CD14-positive monocyte (primary cell): ENCODE measurements at regions not wholly inside any gene's neighbourhood (a gene's known extent, or its start where the extent isn't known, plus 50 kb on each side); places are given as distances from the start of the nearest gene placed in this dataset.

ENCODE experiments used
- DNase-seq, 3 donors: peaks; one replicate each; pipeline ENCODE4 v3.0.0-alpha.2; 2011 to 2022
- H2AFZ ChIP-seq: 2 replicates; pipeline ENCODE4 v1.6.0; 2012; ENCODE audit warnings: mild to moderate bottlenecking, low read depth, low read length, inconsistent platforms; ENCODE audit not compliant: insufficient read depth, poor library complexity, severe bottlenecking
- H3K27ac ChIP-seq, 2 donors: 1 replicate in 1 of 2; 2 replicates in 1 of 2; pipeline ENCODE4 v1.5.1; 2012 to 2013; ENCODE audit warnings: low read length in 2 of 2, control low read depth in 1 of 2, inconsistent platforms in 1 of 2, low read depth in 1 of 2, mild to moderate bottlenecking in 1 of 2
- H3K27me3 ChIP-seq, 2 donors: one replicate each; pipeline versions ENCODE4 v1.6.0 to v1.6.1; 2011 to 2013; ENCODE audit warnings: low read length in 2 of 2; ENCODE audit not compliant: control insufficient read depth in 2 of 2, insufficient read depth in 2 of 2
- H3K36me3 ChIP-seq, 2 donors: replicated peaks in 1 of 2; 1 replicate in 1 of 2; 2 replicates in 1 of 2; pipeline versions ENCODE4 v1.5.1 to v1.6.1; 2012 to 2013; ENCODE audit warnings: low read length in 2 of 2, control low read depth in 1 of 2, inconsistent platforms in 1 of 2, mild to moderate bottlenecking in 1 of 2; ENCODE audit not compliant: insufficient read depth in 2 of 2, control insufficient read depth in 1 of 2
- H3K4me1 ChIP-seq, 2 donors: 1 replicate in 1 of 2; 2 replicates in 1 of 2; pipeline versions ENCODE4 v1.5.1 to v1.6.1; 2012 to 2013; ENCODE audit warnings: low read length in 2 of 2, control low read depth in 1 of 2, inconsistent platforms in 1 of 2, mild to moderate bottlenecking in 1 of 2, moderate library complexity in 1 of 2; ENCODE audit not compliant: insufficient read depth in 2 of 2, control insufficient read depth in 1 of 2
- H3K4me2 ChIP-seq: replicated peaks from 2 replicates; pipeline ENCODE3; 2012; ENCODE audit warnings: low read length, moderate library complexity, mild to moderate bottlenecking; ENCODE audit not compliant: poor library complexity, severe bottlenecking; ENCODE audit errors: extremely low read depth
- H3K4me3 ChIP-seq, 3 experiments: fragments of 200-600 bp in 1 of 3; sonication (generic) in 1 of 3; replicated peaks in 1 of 3; 1 replicate in 2 of 3; 2 replicates in 1 of 3; pipeline ENCODE4 v1.5.1; 2011 to 2013; ENCODE audit warnings: low read length in 3 of 3, mild to moderate bottlenecking in 3 of 3, control low read depth in 2 of 3, low read depth in 2 of 3, inconsistent platforms in 1 of 3, moderate library complexity in 1 of 3
- H3K79me2 ChIP-seq: 2 replicates; pipeline ENCODE4 v1.6.0; 2012; ENCODE audit warnings: mild to moderate bottlenecking, control low read depth, inconsistent platforms, low read length, moderate library complexity; ENCODE audit not compliant: insufficient read depth
- H3K9ac ChIP-seq: 2 replicates; pipeline ENCODE4 v1.6.0; 2017; ENCODE audit warnings: low read length, mild to moderate bottlenecking; ENCODE audit not compliant: insufficient read depth, poor library complexity, severe bottlenecking
- H3K9me3 ChIP-seq, 2 donors: replicated peaks in 1 of 2; 1 replicate in 1 of 2; 2 replicates in 1 of 2; pipeline versions ENCODE4 v1.5.1 to v1.6.1; 2012 to 2013; ENCODE audit warnings: low read length in 2 of 2, control low read depth in 1 of 2; ENCODE audit not compliant: control insufficient read depth in 1 of 2, insufficient read depth in 1 of 2
- H4K20me1 ChIP-seq: 2 replicates; pipeline ENCODE4 v1.6.0; 2012; ENCODE audit warnings: mild to moderate bottlenecking, low read length, control low read depth, moderate library complexity; ENCODE audit not compliant: insufficient read depth
- H3K27ac Mint-ChIP-seq, 7 donors: one replicate each; pipeline ENCODE4 v1.8.0; 2020; ENCODE audit warnings: mild to moderate bottlenecking in 7 of 7, mixed read lengths in 7 of 7, moderate library complexity in 6 of 7, inconsistent platforms in 2 of 7
- H3K27me3 Mint-ChIP-seq, 3 donors: one replicate each; pipeline ENCODE4 v1.8.0; 2021 to 2022; ENCODE audit warnings: low read depth in 3 of 3, mild to moderate bottlenecking in 3 of 3, mixed read lengths in 3 of 3, moderate library complexity in 3 of 3, inconsistent platforms in 1 of 3
- H3K36me3 Mint-ChIP-seq, 2 donors: one replicate each; pipeline ENCODE4 v1.8.0; 2020; ENCODE audit warnings: mixed read lengths in 2 of 2, inconsistent platforms in 1 of 2, mild to moderate bottlenecking in 1 of 2
- H3K4me1 Mint-ChIP-seq: one replicate; pipeline ENCODE4 v1.8.0; 2020; ENCODE audit warnings: mild to moderate bottlenecking, mixed read lengths
- H3K4me3 Mint-ChIP-seq, 2 donors: one replicate each; pipeline ENCODE4 v1.8.0; 2020; ENCODE audit warnings: mild to moderate bottlenecking in 2 of 2, mixed read lengths in 2 of 2, moderate library complexity in 1 of 2
- H3K9me3 Mint-ChIP-seq, 7 donors: one replicate each; pipeline ENCODE4 v1.8.0; 2020 to 2022; ENCODE audit warnings: mixed read lengths in 7 of 7, mild to moderate bottlenecking in 6 of 7, moderate library complexity in 6 of 7, inconsistent platforms in 2 of 7
- WGBS: methylation state at CpG from one replicate; pipeline ENCODE4 v1.1.5; 2013; ENCODE audit warnings: missing lambda C conversion rate; ENCODE audit not compliant: insufficient coverage; 5-methylcytosine and 5-hydroxymethylcytosine counted together
- intact Hi-C, 2 donors: fragments of 100-400 bp; cut with micrococcal nuclease; formaldehyde crosslinking; loops; one replicate each; pipeline versions ENCODE4 v1.15.0 to v1.15.1; 2023
- TF ChIP-seq, protein P1 (sequence below): fragments of 200-600 bp; IDR thresholded peaks from one replicate; pipeline ENCODE4 v1.8.0; 2022; ENCODE audit warnings: antibody characterized with exemption, mild to moderate bottlenecking

DNA sequence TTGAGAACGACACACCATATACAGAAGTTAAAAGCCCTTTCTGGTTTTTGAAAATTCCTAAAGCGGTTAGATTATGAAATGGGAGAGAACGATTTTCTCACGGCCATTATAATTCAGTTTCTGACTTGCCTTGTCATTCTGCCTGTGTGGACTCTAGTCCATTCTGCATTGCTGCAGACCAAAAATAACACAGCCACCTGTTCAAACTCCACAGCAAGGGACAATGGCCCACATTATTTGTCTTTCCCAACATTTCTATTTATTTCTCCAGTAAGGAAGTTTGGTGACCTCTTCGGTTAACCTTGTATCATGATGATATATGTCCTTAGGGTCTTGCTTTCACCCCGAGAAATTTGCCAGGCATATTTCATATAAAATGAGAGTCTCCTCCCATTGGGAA, 497.7 kb downstream of the BRINP1 start:
- H3K36me3 ChIP-seq: no peaks in the 10 kb centered on the region
- TF ChIP-seq, protein P1, sequence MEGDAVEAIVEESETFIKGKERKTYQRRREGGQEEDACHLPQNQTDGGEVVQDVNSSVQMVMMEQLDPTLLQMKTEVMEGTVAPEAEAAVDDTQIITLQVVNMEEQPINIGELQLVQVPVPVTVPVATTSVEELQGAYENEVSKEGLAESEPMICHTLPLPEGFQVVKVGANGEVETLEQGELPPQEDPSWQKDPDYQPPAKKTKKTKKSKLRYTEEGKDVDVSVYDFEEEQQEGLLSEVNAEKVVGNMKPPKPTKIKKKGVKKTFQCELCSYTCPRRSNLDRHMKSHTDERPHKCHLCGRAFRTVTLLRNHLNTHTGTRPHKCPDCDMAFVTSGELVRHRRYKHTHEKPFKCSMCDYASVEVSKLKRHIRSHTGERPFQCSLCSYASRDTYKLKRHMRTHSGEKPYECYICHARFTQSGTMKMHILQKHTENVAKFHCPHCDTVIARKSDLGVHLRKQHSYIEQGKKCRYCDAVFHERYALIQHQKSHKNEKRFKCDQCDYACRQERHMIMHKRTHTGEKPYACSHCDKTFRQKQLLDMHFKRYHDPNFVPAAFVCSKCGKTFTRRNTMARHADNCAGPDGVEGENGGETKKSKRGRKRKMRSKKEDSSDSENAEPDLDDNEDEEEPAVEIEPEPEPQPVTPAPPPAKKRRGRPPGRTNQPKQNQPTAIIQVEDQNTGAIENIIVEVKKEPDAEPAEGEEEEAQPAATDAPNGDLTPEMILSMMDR: no peak
- H3K4me3 Mint-ChIP-seq: no peak overlapping the region
- H3K79me2 ChIP-seq: no peaks in the 10 kb centered on the region
- no peak overlapping the region for H3K4me3 ChIP-seq
- no peaks in the 10 kb centered on the region for H3K27me3 Mint-ChIP-seq
- DNase-seq: no peak
- no peaks in the 10 kb centered on the region for H3K27me3 ChIP-seq
- H3K9me3 Mint-ChIP-seq: peaks cover 0 to 2% (median 0%) of the 10 kb centered on the region in 7 donors
- H3K9me3 ChIP-seq: no peaks in the 10 kb centered on the region
- no peak overlapping the region for H2AFZ ChIP-seq
- no peak overlapping the region for H3K9ac ChIP-seq
- H3K27ac ChIP-seq: no peak overlapping the region
- H4K20me1 ChIP-seq: no peaks in the 10 kb centered on the region
- intact Hi-C loops: no loop called here
- 100% methylated on average over 2 of the region's 6 CpGs for WGBS
- H3K4me1 ChIP-seq: no peaks in the 10 kb centered on the region
- H3K4me2 ChIP-seq: no peak overlapping the region
- H3K36me3 Mint-ChIP-seq: no peaks in the 10 kb centered on the region
- no peaks in the 10 kb centered on the region for H3K4me1 Mint-ChIP-seq
- no peak overlapping the region for H3K27ac Mint-ChIP-seq

DNA sequence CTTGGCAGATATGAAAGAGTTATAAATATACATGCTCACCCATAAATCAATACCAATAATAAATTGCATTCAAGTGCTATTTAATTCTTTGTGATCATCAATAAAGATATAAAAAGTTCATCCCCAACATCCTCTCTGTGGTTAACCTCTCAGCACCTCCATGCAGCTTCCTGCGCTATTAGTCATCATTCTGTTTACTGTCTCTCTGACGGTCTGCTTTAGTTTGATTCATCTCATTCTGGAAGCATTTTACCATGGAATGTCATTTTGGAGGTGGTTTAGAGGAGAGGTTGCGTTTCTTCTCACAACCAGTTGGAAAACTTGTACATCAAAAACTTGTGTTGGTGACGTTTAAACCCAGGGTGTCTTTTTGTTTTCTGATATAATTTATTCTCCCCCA, 486.6 kb downstream of the BRINP1 start:
- WGBS: 83% methylated on average over 1 of the region's 4 CpGs
- Histone ChIP-seq H3K27ac (no peak overlapping the region), H4K20me1 (no peaks in the 10 kb centered on the region), H3K4me3 (no peak overlapping the region), H3K9ac (no peak overlapping the region), H3K9me3 (no peaks in the 10 kb centered on the region), H2AFZ (no peak overlapping the region), H3K4me2 (no peak overlapping the region), H3K27me3 (no peaks in the 10 kb centered on the region), H3K4me1 (no peaks in the 10 kb centered on the region), H3K36me3 (no peaks in the 10 kb centered on the region), H3K79me2 (no peaks in the 10 kb centered on the region)
- no peaks in the 10 kb centered on the region for H3K4me1 Mint-ChIP-seq
- TF ChIP-seq, protein P1: no peak
- H3K27ac Mint-ChIP-seq: no peak overlapping the region
- peaks cover 0 to 8% (median 1%) of the 10 kb centered on the region in 7 donors for H3K9me3 Mint-ChIP-seq
- H3K36me3 Mint-ChIP-seq: no peaks in the 10 kb centered on the region
- intact Hi-C loops: no loop called here
- no peak for DNase-seq
- H3K4me3 Mint-ChIP-seq: no peak overlapping the region
- no peaks in the 10 kb centered on the region for H3K27me3 Mint-ChIP-seq
